ENCODE measurements at regions not wholly inside any gene's neighbourhood (a gene's known extent, or its start where the extent isn't known, plus 50 kb on each side); places are given as distances from the start of the nearest gene placed in this dataset.
A peak's percentile ranks its signal among the peaks of the same experiment; 100 is the strongest.

DNA sequence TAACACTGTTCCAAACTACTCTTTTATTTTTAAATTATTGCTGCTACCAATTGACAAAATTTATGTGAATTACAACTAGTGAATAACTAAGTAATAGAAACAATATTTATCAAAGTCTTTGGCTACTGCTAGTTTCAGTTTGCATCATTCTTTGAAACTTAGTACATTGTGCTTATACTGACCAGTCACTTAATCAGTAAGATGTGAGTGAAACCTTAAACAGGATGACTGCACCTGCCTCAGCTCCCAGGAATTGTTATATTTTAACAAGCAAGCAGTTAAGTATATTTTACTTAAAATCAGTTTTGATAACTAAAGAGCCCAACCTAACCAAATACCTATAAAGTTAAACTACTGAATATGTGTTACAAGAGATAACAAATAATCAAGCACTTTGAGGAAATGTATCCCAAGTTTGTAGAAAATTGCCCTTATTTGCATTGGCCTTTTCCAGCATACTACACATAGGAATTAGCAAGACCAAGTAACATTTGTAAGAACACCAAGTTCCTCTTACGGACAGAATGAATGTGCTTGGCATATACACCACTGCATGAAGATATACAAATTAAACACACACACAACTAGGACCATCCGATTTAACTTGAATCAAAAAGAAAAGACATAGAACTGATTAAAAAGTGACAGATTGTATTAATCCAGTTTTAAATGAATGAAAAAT, 545.5 kb upstream of the DAB2 start:
- FAIRE-seq (no peak), DNase-seq (ENCODE audit: insufficient read length, low spot score) (no peak)
- TF ChIP-seq, protein P1, sequence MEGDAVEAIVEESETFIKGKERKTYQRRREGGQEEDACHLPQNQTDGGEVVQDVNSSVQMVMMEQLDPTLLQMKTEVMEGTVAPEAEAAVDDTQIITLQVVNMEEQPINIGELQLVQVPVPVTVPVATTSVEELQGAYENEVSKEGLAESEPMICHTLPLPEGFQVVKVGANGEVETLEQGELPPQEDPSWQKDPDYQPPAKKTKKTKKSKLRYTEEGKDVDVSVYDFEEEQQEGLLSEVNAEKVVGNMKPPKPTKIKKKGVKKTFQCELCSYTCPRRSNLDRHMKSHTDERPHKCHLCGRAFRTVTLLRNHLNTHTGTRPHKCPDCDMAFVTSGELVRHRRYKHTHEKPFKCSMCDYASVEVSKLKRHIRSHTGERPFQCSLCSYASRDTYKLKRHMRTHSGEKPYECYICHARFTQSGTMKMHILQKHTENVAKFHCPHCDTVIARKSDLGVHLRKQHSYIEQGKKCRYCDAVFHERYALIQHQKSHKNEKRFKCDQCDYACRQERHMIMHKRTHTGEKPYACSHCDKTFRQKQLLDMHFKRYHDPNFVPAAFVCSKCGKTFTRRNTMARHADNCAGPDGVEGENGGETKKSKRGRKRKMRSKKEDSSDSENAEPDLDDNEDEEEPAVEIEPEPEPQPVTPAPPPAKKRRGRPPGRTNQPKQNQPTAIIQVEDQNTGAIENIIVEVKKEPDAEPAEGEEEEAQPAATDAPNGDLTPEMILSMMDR (IDR thresholded peaks at IDR 0.05; ENCODE audit: insufficient read depth, missing control alignments), result no peak

DNA sequence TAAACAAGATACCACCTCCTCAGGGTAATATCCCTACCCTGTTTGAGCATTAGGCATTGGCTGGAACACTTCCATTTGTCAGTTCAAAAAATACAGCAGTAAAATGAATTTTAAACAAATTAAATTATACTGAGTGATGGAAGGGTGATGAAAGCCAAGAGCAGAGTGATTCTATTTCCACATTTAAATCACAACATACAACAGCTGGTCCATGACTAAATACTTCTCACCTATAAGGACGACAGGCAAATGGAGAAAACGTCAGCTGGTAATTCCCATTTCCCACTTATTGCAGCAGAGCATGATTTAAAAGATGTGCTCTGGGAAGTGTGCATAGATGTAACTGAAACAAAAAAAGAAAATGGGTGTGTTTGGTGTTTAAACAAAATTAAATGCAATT, 543.6 kb upstream of the DAB2 start:
- TF ChIP-seq, protein P1 (IDR thresholded peaks at IDR 0.05; ENCODE audit: insufficient read depth, missing control alignments), result no peak
- DNase-seq (ENCODE audit: insufficient read length, low spot score), result no peak
- no peak for FAIRE-seq

DNA sequence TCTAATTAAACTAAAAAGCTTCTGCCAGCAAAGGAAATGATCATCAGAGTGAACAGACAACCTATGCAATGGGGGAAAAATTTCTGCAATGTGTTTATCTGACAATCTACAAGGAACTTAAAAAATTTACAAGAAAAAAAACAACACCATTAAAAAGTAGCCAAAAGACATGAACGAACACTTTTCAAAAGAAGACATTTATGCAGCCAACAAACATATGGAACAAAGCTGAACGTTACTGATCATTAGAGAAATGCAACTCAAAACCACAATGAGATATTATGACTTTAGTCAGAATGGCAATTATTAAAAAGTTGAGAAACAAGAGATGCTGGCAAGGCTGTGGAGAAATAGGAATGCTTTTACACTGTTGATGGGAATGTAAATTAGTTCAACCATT, 530.4 kb upstream of the DAB2 start:
- DNase-seq (ENCODE audit: insufficient read length, low spot score) (no peak), FAIRE-seq (no peak)
- TF ChIP-seq, protein P1 (IDR thresholded peaks at IDR 0.05; ENCODE audit: insufficient read depth, missing control alignments), result no peak

DNA sequence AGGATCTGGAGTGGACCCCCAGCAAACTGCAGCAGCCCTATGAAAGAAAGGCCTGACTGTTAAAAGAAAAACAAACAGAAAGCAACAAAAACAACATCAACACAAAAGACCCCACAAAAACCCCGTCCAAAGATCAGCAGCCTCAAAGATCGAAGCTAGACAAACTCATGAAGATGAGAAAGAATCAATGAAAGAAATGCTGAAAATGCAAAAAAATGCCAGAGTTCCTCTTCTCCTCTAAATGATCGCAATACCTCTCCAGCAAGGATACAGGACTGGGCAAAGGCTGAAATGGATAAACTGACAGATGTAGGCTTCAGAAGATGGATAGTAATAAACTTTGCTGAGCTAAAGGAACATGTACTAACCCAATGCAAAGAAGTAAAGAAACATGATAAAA, 526.3 kb upstream of the DAB2 start:
- TF ChIP-seq, protein P1 (IDR thresholded peaks at IDR 0.05; ENCODE audit: insufficient read depth, missing control alignments), result no peak
- no peak for DNase-seq (ENCODE audit: insufficient read length, low spot score)
- no peak for FAIRE-seq

DNA sequence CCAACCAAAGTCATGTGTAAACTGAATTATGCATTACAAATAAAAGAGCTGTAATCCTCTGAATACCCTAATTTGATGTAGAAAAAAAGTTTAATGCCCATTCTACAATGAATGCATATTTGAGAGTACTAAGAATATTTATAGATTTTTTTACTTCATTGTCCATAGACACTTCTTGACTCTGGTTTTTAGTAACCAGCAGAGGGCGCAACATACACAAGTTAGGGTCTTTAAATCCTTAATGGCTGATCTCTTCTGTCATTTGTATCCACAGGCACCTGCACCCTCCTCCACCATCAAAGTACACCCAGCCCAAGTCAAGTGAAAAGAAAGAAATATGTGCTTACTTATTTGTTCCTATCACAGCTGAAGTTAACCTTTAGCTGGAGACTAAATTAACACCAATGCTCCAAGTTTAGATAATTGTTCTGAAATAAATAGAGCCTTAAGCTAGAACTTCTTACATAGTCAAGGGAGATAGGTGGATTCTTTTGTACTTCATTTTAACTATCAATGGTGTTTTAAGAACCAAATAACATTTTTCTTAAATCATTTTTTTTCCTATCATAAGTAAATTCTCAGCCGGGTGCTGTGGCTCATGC, 524.2 kb upstream of the DAB2 start:
- TF ChIP-seq, protein P1 (IDR thresholded peaks at IDR 0.05; ENCODE audit: insufficient read depth, missing control alignments), result peak; percentile 69
- DNase-seq (ENCODE audit: insufficient read length, low spot score), result no peak

GRCh38 chr5:39948341-39948740, 523.6 kb upstream of the DAB2 start:
- no peak for DNase-seq (ENCODE audit: insufficient read length, low spot score)
- FAIRE-seq, result no peak

More for the DNA sequence above, 524.2 kb upstream of the DAB2 start:
- FAIRE-seq, result peak; percentile 67

More at GRCh38 chr5:39948341-39948740, 523.6 kb upstream of the DAB2 start:
- TF ChIP-seq, protein P1 (IDR thresholded peaks at IDR 0.05; ENCODE audit: insufficient read depth, missing control alignments), result no peak
